SU-DHL-6 (cell line): ENCODE measurements at regions not wholly inside any gene's neighbourhood (a gene's known extent, or its start where the extent isn't known, plus 50 kb on each side); places are given as distances from the start of the nearest gene placed in this dataset.
A peak's percentile ranks its signal among the peaks of the same experiment; 100 is the strongest.

Experiments used
- H2AFZ ChIP-seq: fragments of 200-600 bp; sonication (generic); 2 replicates; pipeline ENCODE4 v1.6.1; 2014; ENCODE audit warnings: low read depth, mild to moderate bottlenecking, moderate library complexity, mixed read lengths, antibody characterized with exemption, low read length; ENCODE audit not compliant: severe bottlenecking
- H3F3A ChIP-seq: fragments of 200-600 bp; shearing (Covaris generic); 2 replicates; pipeline ENCODE4 v1.6.0; 2016; ENCODE audit warnings: antibody characterized with exemption, mild to moderate bottlenecking; ENCODE audit not compliant: insufficient read depth
- H3K27ac ChIP-seq: fragments of 200-600 bp; sonication (generic); 2 replicates; pipeline ENCODE4 v1.5.1; 2016; ENCODE audit warnings: low read depth, mild to moderate bottlenecking, low read length, moderate library complexity, mixed read lengths
- H3K27me3 ChIP-seq: fragments of 200-600 bp; sonication (generic), shearing (Covaris generic); 2 replicates; pipeline ENCODE4 v1.6.0; 2014; ENCODE audit warnings: mild to moderate bottlenecking, low read length
- H3K36me3 ChIP-seq: fragments of 200-600 bp; sonication (generic); 2 replicates; pipeline ENCODE4 v1.6.1; 2014; ENCODE audit warnings: mild to moderate bottlenecking, low read length, mixed read lengths
- H3K4me2 ChIP-seq: fragments of 300-600, 200-600 bp; shearing (Covaris generic), sonication (generic); 2 replicates; pipeline ENCODE4 v1.6.0; 2014; ENCODE audit warnings: low read length, low read depth, mild to moderate bottlenecking; ENCODE audit not compliant: poor library complexity, severe bottlenecking
- H3K4me3 ChIP-seq: fragments of 200-600 bp; sonication (generic); 2 replicates; pipeline ENCODE4 v1.5.1; 2014; ENCODE audit warnings: antibody characterized with exemption, low read length, mild to moderate bottlenecking, mixed read lengths; ENCODE audit not compliant: insufficient read depth, poor library complexity, severe bottlenecking
- H3K79me2 ChIP-seq: fragments of 200-600 bp; sonication (generic); 2 replicates; pipeline ENCODE4 v1.6.1; 2014; ENCODE audit warnings: mild to moderate bottlenecking, low read length, moderate library complexity; ENCODE audit not compliant: insufficient read depth
- H3K9ac ChIP-seq: fragments of 200-600 bp; sonication (generic); 2 replicates; pipeline ENCODE4 v1.7.0; 2014; ENCODE audit warnings: mild to moderate bottlenecking, low read length
- H3K9me2 ChIP-seq: fragments of 200-600 bp; sonication (generic); replicated peaks from 2 replicates; pipeline ENCODE4 v1.6.1; 2014; ENCODE audit warnings: low read length; ENCODE audit not compliant: insufficient read depth
- H3K9me3 ChIP-seq: fragments of 200-600 bp; sonication (generic); 2 replicates; pipeline ENCODE4 v1.6.1; 2014; ENCODE audit warnings: low read length, mixed read lengths; ENCODE audit not compliant: insufficient read depth
- H4K20me1 ChIP-seq: fragments of 200-600 bp; sonication (generic); 2 replicates; pipeline ENCODE4 v1.6.1; 2014; ENCODE audit warnings: low read depth, mild to moderate bottlenecking, antibody characterized with exemption, low read length, moderate library complexity, mixed read lengths
- CTCF ChIP-seq: fragments of 200-600 bp; sonication (generic); IDR thresholded peaks from one replicate; pipeline ENCODE4 v1.5.1; 2017; ENCODE audit warnings: antibody characterized with exemption, mild to moderate bottlenecking, low read length, moderate library complexity; ENCODE audit not compliant: insufficient read depth, poor library complexity, severe bottlenecking
- EZH2phosphoT487 ChIP-seq: fragments of 200-600 bp; sonication (generic), shearing (Covaris generic); conservative IDR thresholded peaks from 2 replicates; pipeline ENCODE4 v1.6.1; 2018; ENCODE audit warnings: mild to moderate bottlenecking, antibody characterized with exemption, low read length, moderate library complexity, mixed read lengths

- Histone ChIP-seq H3F3A (no peaks in the 10 kb centered on the region), H3K36me3 (no peaks in the 10 kb centered on the region), H3K9me3 (no peaks in the 10 kb centered on the region), H3K27me3 (no peaks in the 10 kb centered on the region), H3K79me2 (no peaks in the 10 kb centered on the region), H3K27ac (no peak overlapping the region), H3K9me2 (no peaks in the 10 kb centered on the region), H4K20me1 (no peaks in the 10 kb centered on the region), H3K4me2 (no peak overlapping the region), H3K9ac (no peak overlapping the region), H2AFZ (no peak overlapping the region), H3K4me3 (no peak overlapping the region)
- TF ChIP-seq CTCF (no peak), EZH2phosphoT487 (no peak)
Observed at GRCh38 chrX:20322887-20323286, 56.2 kb upstream of the RPS6KA3 start.

- Histone ChIP-seq H2AFZ (no peak overlapping the region), H3K27me3 (no peaks in the 10 kb centered on the region), H3K4me3 (no peak overlapping the region), H4K20me1 (no peaks in the 10 kb centered on the region), H3K79me2 (no peaks in the 10 kb centered on the region), H3K4me2 (peak overlapping the region; percentile 36), H3K9me3 (no peaks in the 10 kb centered on the region), H3K36me3 (no peaks in the 10 kb centered on the region), H3K27ac (no peak overlapping the region), H3K9ac (no peak overlapping the region), H3F3A (no peaks in the 10 kb centered on the region), H3K9me2 (no peaks in the 10 kb centered on the region)
- TF ChIP-seq EZH2phosphoT487 = no peak
Observed at GRCh38 chrX:20320461-20321159, 53.9 kb upstream of the RPS6KA3 start.

GRCh38 chrX:20319054-20319453 is 52.3 kb upstream of the RPS6KA3 start:
- Histone ChIP-seq H3K9me3 (no peaks in the 10 kb centered on the region), H3K27ac (no peak overlapping the region), H4K20me1 (no peaks in the 10 kb centered on the region), H3K4me2 (no peak overlapping the region), H3K79me2 (no peaks in the 10 kb centered on the region), H3K27me3 (no peaks in the 10 kb centered on the region), H3K9me2 (no peaks in the 10 kb centered on the region), H3F3A (no peaks in the 10 kb centered on the region), H3K4me3 (no peak overlapping the region), H3K36me3 (no peaks in the 10 kb centered on the region), H2AFZ (no peak overlapping the region), H3K9ac (no peak overlapping the region)
- TF ChIP-seq EZH2phosphoT487 = no peak
- TF ChIP-seq CTCF = no peak

- H3K4me3 ChIP-seq = no peak overlapping the region
- no peaks in the 10 kb centered on the region for H3K36me3 ChIP-seq
- H3K79me2 ChIP-seq = no peaks in the 10 kb centered on the region
- no peaks in the 10 kb centered on the region for H3F3A ChIP-seq
- H3K27ac ChIP-seq = no peak overlapping the region
- TF ChIP-seq CTCF (no peak), EZH2phosphoT487 (no peak)
- H2AFZ ChIP-seq = no peak overlapping the region
- H3K4me2 ChIP-seq = no peak overlapping the region
- no peaks in the 10 kb centered on the region for H4K20me1 ChIP-seq
- no peaks in the 10 kb centered on the region for H3K27me3 ChIP-seq
- H3K9me2 ChIP-seq = no peaks in the 10 kb centered on the region
- no peaks in the 10 kb centered on the region for H3K9me3 ChIP-seq
- H3K9ac ChIP-seq = no peak overlapping the region
Observed at GRCh38 chrX:20317873-20318272, 51.2 kb upstream of the RPS6KA3 start.
